Activated CD4-positive, alpha-beta T cell treated with anti-CD3 and anti-CD28 coated beads, Interleukin-2, amount 50 U/mL, for 24 hours (primary cell): ENCODE measurements at regions not wholly inside any gene's neighbourhood (a gene's known extent, or its start where the extent isn't known, plus 50 kb on each side); places are given as distances from the start of the nearest gene placed in this dataset.

Experiments
- DNase-seq, 2 donors: peaks; one replicate each; pipeline ENCODE4 v3.0.0-alpha.2; 2020; ENCODE audit warnings: low read depth in 1 of 2, low spot score in 1 of 2

GRCh38 chr16:17603626-17604025 is 132.9 kb upstream of the XYLT1 start:
- DNase-seq, result no peak

DNA sequence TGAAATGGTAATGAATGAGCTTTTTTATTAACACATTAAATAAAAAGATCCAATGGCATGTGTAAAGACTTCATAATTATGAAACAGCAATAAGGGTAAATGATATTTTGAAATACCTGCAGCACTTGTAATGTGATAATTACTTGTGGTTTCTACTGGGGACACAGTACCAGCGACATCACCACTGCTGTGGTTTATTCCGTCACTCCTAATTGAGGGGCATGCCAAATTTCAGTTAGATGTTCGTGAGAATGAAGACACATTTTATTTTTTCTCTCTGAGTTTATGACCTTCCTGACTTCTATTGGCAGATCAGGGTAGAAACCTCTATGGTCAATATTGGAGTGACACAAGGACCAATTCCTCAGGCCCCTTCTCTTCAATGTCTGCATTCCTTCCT is 131.9 kb upstream of the XYLT1 start:
- DNase-seq, result no peak

GRCh38 chr16:17598968-17599367 is 128.2 kb upstream of the XYLT1 start:
- DNase-seq, result no peak

- DNase-seq, result no peak
These were observed 121.1 kb upstream of the XYLT1 start for GRCh38 chr16:17591655-17592405.

DNA sequence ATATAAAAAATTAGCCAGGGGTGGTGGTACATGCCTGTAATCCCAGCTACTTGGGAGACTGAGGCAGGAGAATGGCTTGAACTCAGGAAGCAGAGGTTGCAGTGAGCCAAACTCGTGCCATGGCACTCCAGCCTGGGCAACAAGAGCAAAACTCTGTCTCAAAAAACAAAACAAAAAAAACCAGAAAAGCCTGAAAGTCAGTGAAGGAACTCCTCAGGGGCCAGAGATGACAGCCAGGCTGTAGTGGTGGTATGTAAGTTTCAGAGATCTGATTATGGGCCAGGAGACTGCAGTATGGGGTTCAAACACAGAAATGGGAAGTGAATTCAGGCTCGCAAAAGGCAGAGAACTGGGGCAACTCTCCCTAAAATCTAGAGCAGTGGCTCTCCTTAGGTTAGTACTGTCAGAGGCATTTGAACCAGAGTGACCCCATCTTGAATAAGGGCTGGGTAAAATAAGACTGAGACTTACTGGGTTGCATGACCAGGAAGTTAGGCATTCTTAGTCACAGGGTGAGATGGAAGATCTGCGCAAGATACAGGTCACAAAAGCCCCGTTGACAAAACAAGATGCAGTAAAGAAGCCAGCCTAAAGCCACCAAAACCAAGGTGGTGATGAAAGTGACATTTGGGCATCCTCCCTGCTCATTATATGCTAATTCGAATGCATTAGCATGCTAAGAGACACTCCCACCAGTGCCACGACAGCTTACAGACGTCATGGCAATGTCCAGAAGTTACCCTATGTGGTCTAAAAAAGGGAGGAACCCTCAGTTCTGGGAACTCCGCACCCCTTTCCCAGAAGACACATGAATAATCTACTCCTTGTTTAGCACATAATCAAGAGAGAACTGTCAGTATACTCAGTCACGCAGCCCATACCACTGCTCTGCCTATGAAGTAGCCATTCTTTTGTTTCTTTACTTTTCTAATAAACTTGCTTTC is 120.2 kb upstream of the XYLT1 start:
- DNase-seq, result peak in 1 of 2 donors; percentile 6

DNA sequence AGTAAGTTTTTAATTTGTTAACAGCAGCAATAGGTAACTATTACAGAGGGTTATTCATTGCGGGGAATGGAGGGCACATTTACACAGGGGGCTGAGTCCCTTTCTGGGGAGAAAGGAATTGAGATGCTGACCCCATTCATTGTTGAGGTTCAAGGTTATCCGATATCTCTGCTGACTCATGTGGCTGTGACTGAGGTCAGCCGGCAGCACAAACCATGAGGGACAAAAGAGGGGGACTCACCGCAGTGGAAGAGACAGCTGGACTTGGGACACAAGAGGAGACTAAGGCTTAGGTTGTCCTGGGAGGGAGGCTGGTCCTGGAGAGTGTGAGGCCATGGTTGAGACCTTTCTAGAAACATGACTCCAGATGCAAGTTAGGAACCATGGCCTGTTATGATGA is 119.1 kb upstream of the XYLT1 start:
- DNase-seq, result no peak

DNA sequence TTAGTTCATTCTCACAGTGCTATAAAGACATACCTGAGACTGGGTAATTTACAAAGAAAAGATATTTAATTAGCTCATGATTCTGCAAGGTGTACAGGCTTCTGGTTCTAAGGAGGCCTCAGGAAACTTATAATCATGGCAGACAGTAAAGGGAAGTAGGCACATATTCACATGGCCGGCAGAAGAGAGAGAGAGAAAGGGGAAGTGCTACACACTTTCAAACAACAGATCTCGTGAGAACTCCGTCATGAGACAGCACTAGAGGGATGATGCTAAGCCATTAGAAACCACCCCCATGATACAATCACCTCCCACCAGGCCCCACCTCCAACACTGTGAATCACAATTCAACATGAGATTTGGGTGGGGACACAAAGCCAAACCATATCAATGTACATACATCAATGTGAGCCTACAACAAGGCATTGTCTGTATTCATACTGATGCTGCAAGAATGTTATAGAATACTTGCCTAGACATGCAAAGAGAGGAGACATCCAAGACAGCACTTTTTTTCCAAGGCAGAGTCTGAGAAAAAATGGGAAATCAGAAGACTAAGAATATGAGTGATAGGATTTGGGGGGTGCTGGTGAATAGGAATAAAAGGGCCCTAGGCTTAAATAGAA is 114.8 kb upstream of the XYLT1 start:
- no peak for DNase-seq

DNA sequence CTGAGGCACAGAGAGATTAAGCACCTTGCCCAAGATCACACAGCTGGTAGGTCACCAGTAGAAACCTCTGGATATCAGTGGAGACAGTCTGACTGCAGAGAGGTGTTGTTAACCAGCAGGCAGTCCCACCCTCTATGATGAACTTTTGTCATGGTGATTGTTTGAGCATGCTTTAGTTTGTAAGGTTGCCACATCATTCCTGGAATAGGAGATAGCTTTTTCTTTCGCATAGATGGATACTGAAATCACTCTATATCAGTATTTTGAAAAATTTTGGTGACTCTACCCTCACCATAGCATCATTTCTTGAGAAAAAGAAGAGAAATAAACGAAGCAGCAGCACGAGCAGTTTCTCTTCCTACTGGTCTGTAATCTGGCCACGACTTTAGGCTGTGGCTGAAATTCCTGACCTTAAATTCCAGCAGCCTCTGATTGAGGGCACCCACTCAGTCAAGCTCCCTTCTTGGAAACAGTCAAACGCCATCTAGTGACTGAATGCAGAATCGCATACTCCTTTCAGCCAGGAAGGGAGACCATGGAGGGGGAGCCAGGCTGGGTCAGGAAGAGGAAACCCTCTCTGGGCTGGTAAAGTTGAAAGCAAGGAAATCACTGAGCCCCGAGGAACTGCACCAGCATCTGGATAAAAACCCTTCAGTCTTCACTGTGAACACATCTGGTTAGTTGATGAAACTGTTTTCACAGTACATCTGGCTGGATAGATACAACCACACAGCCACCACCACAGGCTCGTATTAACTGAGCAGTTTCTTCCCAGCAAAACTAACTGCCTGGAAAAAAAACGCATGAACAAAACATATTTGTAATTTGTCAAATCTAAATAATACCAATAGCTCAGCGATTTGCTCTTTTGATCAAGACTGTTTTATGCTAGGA is 108.5 kb upstream of the XYLT1 start:
- DNase-seq, result peak in 1 of 2 donors; percentile 52

GRCh38 chr16:17574256-17574655 is 103.5 kb upstream of the XYLT1 start:
- no peak for DNase-seq

DNA sequence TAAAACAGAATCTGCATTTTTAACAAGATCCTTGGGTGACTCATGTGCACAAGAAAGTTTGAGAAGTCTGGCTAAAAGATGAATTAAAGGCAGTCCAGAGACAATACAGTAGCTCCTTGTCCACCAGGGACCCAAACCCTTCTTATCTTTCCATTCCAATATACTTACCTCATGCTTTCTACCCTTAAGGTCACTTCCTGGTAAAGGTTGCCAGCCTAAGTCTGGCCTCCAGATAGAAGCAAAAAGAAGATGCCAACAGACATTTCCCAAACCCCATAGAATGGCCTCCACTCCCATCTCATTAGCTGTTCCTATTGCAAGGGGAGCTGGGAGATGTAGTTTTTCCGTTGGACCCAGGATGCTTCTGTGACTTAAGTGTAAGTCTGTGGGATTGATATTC is 101.4 kb upstream of the XYLT1 start:
- no peak for DNase-seq

- DNase-seq, result no peak
These were observed 100.8 kb upstream of the XYLT1 start for GRCh38 chr16:17571499-17572093.

DNA sequence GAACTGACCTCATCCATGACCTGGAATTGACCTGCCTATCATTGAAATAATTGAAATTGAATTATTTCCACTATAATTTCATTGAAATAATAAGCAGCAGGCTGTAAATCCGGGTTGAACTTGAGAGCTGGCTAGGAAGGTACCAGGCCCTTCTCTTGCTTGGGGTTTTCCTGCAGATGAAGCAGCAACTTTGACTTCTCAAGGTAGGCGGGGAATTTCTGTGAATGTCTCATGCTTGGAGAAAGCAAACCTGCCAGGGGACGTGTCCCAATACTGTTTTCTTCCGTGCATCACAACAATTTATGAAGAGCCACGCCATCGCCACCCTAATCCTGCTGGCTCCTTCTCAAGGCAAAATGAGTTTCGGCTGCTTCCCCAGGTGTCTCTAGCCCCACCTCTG is 97.5 kb upstream of the XYLT1 start:
- no peak for DNase-seq

DNA sequence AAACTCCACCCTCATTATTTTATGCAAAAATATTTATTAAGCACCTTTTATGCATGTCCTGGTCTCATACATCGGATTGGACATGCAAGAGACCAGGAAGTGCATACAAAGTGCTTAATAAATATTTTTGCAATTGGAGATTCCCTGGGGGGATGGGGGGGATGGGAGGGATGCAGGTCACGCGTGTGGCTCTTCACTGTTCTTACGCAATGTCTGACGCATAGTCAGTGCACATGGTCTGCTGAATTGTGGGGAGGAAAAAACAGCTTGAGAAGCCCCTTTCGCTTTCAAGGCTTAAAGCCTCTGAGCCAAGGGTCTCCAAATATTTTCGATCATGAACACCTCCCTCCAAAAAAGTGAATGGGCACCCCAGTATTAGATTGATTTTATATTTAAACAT is 96.7 kb upstream of the XYLT1 start:
- DNase-seq, result no peak

DNA sequence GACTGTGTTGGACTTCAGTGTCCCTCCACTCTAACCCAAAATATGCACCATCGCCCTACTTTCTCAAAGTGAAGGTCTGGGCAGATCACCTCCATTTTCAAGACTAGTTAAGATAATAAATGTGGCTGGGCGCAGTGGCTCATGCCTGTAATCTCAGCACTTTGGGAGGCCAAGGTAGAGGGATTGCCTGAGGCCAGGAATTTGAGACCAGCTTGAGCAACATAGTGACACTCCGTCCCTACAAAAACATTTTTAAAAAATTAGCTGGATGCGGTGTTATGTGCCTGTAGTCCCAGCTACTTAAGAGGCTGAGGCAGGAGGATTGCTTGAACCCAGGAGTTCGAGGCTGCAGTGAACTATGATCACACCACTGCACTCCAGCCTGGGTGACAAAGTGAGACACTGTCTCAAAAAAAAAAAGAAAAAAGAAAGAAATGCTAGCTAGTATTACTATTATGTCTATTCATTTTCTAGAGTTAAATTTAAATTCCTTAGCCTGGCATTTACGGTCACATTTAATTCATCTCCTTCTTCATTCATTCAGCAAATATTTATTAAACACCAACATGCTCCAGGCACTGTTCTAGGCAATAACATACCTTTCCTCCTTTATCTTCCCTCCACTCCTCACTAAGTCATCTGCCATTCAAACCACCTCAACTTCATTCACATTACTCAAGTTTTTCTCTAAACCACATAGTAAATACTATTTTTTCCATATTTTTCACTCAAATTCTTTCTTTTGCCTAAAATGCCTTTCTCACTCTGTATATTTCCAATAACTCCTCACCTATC is 96.1 kb upstream of the XYLT1 start:
- DNase-seq, result no peak

DNA sequence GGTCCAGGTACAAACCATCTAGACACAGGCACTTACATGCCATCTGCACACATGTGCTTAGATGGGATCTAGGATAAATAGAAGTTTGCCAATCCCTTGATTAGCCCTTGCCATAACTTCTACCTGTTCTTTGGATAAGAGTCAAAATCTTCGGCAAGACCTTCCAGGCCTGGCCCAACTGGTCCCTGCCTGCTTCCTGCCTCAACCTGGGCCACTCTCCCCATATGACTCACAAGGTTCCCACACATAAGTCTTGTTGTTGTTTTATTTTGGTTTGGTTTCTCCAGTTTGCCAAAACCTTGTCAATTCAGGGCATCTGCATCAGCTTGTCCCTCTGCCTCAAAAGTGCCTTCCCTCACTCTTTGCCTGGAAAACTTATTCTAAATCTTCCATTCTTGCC is 95.3 kb upstream of the XYLT1 start:
- DNase-seq, result no peak

GRCh38 chr16:17565605-17566004 is 94.8 kb upstream of the XYLT1 start:
- no peak for DNase-seq

- no peak for DNase-seq
These were observed 94.1 kb upstream of the XYLT1 start for GRCh38 chr16:17564856-17565255.

GRCh38 chr16:17563323-17564091 is 92.7 kb upstream of the XYLT1 start:
- no peak for DNase-seq

DNA sequence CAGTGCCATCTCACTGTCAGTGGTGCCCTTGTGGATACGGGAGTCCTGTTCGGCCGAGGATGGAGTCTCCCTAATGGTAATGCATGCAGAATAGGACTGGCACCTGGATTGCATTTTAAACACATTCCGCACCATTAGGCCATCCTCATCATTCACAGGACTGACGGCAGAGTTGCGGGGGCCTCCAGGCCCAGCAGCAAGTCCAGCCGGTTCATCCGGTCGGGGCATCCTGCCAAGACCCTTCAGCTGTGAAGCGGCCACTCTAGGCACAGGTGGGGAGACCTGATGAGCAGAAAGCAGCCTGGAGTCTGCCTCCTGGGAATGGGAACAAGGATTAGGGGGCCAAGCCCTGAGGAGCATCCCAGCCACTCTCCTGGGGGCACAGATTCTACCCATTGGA is 90.3 kb upstream of the XYLT1 start:
- DNase-seq, result no peak
